ENCODE measurements at regions not wholly inside any gene's neighbourhood (a gene's known extent, or its start where the extent isn't known, plus 50 kb on each side); places are given as distances from the start of the nearest gene placed in this dataset.

DNA sequence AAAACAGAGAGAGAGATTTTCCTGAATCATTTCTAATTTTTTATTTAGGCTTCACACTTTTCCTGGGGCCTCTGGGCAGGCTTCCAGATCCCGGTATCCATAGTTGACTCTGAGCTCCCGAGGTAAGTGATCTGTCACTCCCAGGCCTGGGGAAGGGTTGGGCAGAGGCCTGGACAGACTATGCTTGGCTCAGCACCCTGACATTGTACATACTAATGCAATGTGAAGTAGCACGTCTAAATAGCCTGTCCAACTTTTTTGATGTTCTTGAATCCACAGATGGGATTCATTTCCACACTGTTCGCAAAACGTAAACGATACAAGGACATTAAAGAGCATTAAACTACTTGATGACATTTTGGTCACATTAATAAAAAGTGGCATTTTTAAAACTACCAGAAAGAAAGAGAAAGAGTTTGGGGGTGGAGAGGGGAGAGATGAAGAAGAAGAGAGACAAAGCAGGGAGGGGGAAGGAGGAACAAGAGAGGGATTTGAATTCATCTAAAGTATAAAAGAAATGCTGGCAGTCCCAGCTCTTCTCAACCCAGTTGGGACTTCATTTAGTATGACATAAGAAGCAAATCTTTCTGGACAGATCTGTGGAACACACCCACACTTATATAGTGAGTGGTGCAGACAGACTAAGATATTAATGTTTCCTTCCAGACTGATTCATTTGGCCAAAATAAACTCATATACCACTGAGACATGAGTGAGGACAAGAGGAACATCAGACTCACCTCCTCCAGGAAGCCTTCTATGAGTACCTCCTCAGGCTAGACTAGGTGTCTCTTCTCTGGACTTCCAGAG is 514.2 kb downstream of the SOX6 start:
- TF ChIP-seq, protein P1, sequence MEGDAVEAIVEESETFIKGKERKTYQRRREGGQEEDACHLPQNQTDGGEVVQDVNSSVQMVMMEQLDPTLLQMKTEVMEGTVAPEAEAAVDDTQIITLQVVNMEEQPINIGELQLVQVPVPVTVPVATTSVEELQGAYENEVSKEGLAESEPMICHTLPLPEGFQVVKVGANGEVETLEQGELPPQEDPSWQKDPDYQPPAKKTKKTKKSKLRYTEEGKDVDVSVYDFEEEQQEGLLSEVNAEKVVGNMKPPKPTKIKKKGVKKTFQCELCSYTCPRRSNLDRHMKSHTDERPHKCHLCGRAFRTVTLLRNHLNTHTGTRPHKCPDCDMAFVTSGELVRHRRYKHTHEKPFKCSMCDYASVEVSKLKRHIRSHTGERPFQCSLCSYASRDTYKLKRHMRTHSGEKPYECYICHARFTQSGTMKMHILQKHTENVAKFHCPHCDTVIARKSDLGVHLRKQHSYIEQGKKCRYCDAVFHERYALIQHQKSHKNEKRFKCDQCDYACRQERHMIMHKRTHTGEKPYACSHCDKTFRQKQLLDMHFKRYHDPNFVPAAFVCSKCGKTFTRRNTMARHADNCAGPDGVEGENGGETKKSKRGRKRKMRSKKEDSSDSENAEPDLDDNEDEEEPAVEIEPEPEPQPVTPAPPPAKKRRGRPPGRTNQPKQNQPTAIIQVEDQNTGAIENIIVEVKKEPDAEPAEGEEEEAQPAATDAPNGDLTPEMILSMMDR (IDR thresholded peaks at IDR 0.05): no peak
- no peak for TF ChIP-seq POLR2A (IDR thresholded peaks at IDR 0.05)
